Transverse colon (tissue), 3 donors: ENCODE measurements at regions not wholly inside any gene's neighbourhood (a gene's known extent, or its start where the extent isn't known, plus 50 kb on each side); places are given as distances from the start of the nearest gene placed in this dataset.

Experiments used
- CTCF ChIP-seq, 5 experiments: fragments of 200-600 bp in 3 of 5; fragments of 450-650 bp in 2 of 5; sonication (generic) in 3 of 5; IDR thresholded peaks; 1 replicate in 2 of 5; 2 replicates in 3 of 5; pipeline ENCODE4 v1.5.1; 2016 to 2017; ENCODE audit warnings: antibody characterized with exemption in 5 of 5, inconsistent platforms in 3 of 5, mild to moderate bottlenecking in 2 of 5, moderate library complexity in 1 of 5
- EP300 ChIP-seq: sonication (generic); formaldehyde crosslinking; IDR thresholded peaks from one replicate; pipeline ENCODE4 v1.6.1; 2017; ENCODE audit warnings: antibody characterized with exemption, low read depth

GRCh38 chr13:72469906-72470305 is 257.5 kb downstream of the MZT1 start:
- TF ChIP-seq CTCF (IDR thresholded peaks at IDR 0.05) (no peak), EP300 (no peak)
